ENCODE measurements at regions not wholly inside any gene's neighbourhood (a gene's known extent, or its start where the extent isn't known, plus 50 kb on each side); places are given as distances from the start of the nearest gene placed in this dataset.

GRCh38 chr2:228239907-228240561 is 58.5 kb upstream of the SPHKAP start:
- DNase-seq (ENCODE audit: low read depth, low spot score), result no peak
- BruUV-seq (replicated peaks), result no TSS peak
- in situ Hi-C loops (cut with HindIII; ENCODE audit: low pct_unique_long_range_greater_than_20kb, low sequenced_read_pairs), result no loop called here

GRCh38 chr2:228239207-228239906 is 57.9 kb upstream of the SPHKAP start:
- no peaks in the 10 kb centered on the region for H3K4me1 ChIP-seq (ENCODE audit: control insufficient read depth, insufficient read depth, low read length)
- ATAC-seq (no peak), DNase-seq (ENCODE audit: low read depth, low spot score) (no peak)
- intact Hi-C loops (cut with micrococcal nuclease; ENCODE audit: unreplicated experiment), result no loop called here
- no peak for TF ChIP-seq POLR2AphosphoS5 (IDR thresholded peaks at IDR 0.05; ENCODE audit: low read depth, low read length)
- no peak for TF ChIP-seq SIN3A (IDR thresholded peaks at IDR 0.05; ENCODE audit: borderline replicate concordance, insufficient read depth, low read depth, low read length)
- no peak for TF ChIP-seq REST (IDR thresholded peaks at IDR 0.05; ENCODE audit: insufficient read depth in 1 of 2, low read depth in 2 of 2, low read length in 1 of 2)
- TF ChIP-seq TCF7L2 (IDR thresholded peaks at IDR 0.05; ENCODE audit: low read depth, low read length), result no peak
- no peak for TF ChIP-seq CTCF (IDR thresholded peaks at IDR 0.05)
- no peak overlapping the region for H3K27ac ChIP-seq (ENCODE audit: low read length)
- ChIA-PET POLR2A (no interaction called here), CTCF (no interaction called here)
- BruUV-seq (replicated peaks), result no TSS peak
- H3K36me3 ChIP-seq (ENCODE audit: control insufficient read depth, insufficient read depth, low read length), result no peaks in the 10 kb centered on the region
- in situ Hi-C loops (cut with HindIII; ENCODE audit: low pct_unique_long_range_greater_than_20kb, low sequenced_read_pairs), result no loop called here
- no peak overlapping the region for H3K4me3 ChIP-seq (ENCODE audit: low read depth in 2 of 2, low read length in 2 of 2)
- H3K27me3 ChIP-seq (ENCODE audit: control insufficient read depth, insufficient read depth, low read length), result no peaks in the 10 kb centered on the region
- no peaks in the 10 kb centered on the region for H3K9me3 ChIP-seq (ENCODE audit: control insufficient read depth, insufficient read depth, low read depth, low read length)

More at GRCh38 chr2:228239907-228240561, 58.5 kb upstream of the SPHKAP start:
- no peak for TF ChIP-seq POLR2AphosphoS5 (IDR thresholded peaks at IDR 0.05; ENCODE audit: low read depth, low read length)
- POLR2A ChIA-PET, result no interaction called here
- no peaks in the 10 kb centered on the region for H3K36me3 ChIP-seq (ENCODE audit: control insufficient read depth, insufficient read depth, low read length)
- ATAC-seq, result no peak
- no peak overlapping the region for H3K27ac ChIP-seq (ENCODE audit: low read length)
- no peaks in the 10 kb centered on the region for H3K4me1 ChIP-seq (ENCODE audit: control insufficient read depth, insufficient read depth, low read length)
- CTCF ChIA-PET, result no interaction called here
- intact Hi-C loops (cut with micrococcal nuclease; ENCODE audit: unreplicated experiment), result no loop called here
- no peaks in the 10 kb centered on the region for H3K9me3 ChIP-seq (ENCODE audit: control insufficient read depth, insufficient read depth, low read depth, low read length)
- no peaks in the 10 kb centered on the region for H3K27me3 ChIP-seq (ENCODE audit: control insufficient read depth, insufficient read depth, low read length)
- H3K4me3 ChIP-seq (ENCODE audit: low read depth in 2 of 2, low read length in 2 of 2), result no peak overlapping the region

All from Panc1 (cell line).